Right atrium auricular region (tissue), 2 donors: ENCODE measurements at regions not wholly inside any gene's neighbourhood (a gene's known extent, or its start where the extent isn't known, plus 50 kb on each side); places are given as distances from the start of the nearest gene placed in this dataset.
"Not testable (repeated sequence)": the region's sequence is repeated elsewhere in the genome, so short reads cannot be mapped to it uniquely, and the experiment has no call there.

Experiments
- DNase-seq: peaks from one replicate; pipeline ENCODE4 v3.0.0-alpha.2; 2019; ENCODE audit warnings: low spot score
- H3K27ac ChIP-seq, 2 donors: fragments of 200-600 bp; sonication (generic); 1 replicate in 1 of 2; 2 replicates in 1 of 2; pipeline ENCODE4 v1.5.1; 2016 to 2019
- H3K27me3 ChIP-seq, 2 donors: fragments of 200-600 bp; sonication (generic); one replicate each; pipeline versions ENCODE4 v1.5.1 to v1.6.0; 2017 to 2019
- H3K36me3 ChIP-seq: fragments of 200-600 bp; sonication (generic); one replicate; pipeline ENCODE4 v1.5.1; 2016
- H3K4me1 ChIP-seq, 2 donors: fragments of 200-600 bp; sonication (generic); one replicate each; pipeline versions ENCODE4 v1.5.1 to v1.6.0; 2017 to 2019
- H3K4me3 ChIP-seq, 2 donors: fragments of 200-600 bp; sonication (generic); 1 replicate in 1 of 2; 2 replicates in 1 of 2; pipeline ENCODE4 v1.5.1; 2017 to 2019; ENCODE audit warnings: mild to moderate bottlenecking in 1 of 2, moderate library complexity in 1 of 2
- H3K9me3 ChIP-seq, 2 donors: fragments of 200-600 bp; sonication (generic); one replicate each; pipeline ENCODE4 v1.5.1; 2019
- TF ChIP-seq, protein P1 (sequence below), 2 donors: fragments of 200-600 bp; sonication (generic); IDR thresholded peaks; one replicate each; pipeline ENCODE4 v1.5.1; 2019; ENCODE audit warnings: antibody characterized with exemption in 2 of 2

DNA sequence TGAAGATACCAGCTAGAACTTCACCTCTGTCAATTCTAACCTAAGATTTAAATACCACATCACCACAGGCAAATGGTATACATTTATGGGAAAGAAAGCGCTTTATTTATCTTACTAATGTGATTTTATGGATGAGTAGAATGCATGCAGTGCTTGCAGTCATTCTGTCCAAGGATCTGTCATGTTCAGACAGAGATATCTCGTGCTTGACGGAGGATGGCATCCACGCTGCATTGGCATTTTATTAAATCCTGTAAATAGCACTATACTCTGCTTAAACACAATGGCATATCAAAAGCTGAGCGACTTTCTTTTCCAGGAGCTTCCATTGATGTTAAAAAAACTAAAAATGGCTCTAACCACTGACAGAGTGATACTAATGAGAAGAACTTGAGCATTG, 133.7 kb upstream of the CAV2 start:
- Histone ChIP-seq H3K36me3 (no peaks in the 10 kb centered on the region), H3K27me3 (no peaks in the 10 kb centered on the region), H3K9me3 (no peaks in the 10 kb centered on the region), H3K4me3 (no peak overlapping the region), H3K4me1 (no peaks in the 10 kb centered on the region), H3K27ac (no peak overlapping the region)
- TF ChIP-seq, protein P1, sequence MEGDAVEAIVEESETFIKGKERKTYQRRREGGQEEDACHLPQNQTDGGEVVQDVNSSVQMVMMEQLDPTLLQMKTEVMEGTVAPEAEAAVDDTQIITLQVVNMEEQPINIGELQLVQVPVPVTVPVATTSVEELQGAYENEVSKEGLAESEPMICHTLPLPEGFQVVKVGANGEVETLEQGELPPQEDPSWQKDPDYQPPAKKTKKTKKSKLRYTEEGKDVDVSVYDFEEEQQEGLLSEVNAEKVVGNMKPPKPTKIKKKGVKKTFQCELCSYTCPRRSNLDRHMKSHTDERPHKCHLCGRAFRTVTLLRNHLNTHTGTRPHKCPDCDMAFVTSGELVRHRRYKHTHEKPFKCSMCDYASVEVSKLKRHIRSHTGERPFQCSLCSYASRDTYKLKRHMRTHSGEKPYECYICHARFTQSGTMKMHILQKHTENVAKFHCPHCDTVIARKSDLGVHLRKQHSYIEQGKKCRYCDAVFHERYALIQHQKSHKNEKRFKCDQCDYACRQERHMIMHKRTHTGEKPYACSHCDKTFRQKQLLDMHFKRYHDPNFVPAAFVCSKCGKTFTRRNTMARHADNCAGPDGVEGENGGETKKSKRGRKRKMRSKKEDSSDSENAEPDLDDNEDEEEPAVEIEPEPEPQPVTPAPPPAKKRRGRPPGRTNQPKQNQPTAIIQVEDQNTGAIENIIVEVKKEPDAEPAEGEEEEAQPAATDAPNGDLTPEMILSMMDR (IDR thresholded peaks at IDR 0.05), result no peak
- no peak for DNase-seq

DNA sequence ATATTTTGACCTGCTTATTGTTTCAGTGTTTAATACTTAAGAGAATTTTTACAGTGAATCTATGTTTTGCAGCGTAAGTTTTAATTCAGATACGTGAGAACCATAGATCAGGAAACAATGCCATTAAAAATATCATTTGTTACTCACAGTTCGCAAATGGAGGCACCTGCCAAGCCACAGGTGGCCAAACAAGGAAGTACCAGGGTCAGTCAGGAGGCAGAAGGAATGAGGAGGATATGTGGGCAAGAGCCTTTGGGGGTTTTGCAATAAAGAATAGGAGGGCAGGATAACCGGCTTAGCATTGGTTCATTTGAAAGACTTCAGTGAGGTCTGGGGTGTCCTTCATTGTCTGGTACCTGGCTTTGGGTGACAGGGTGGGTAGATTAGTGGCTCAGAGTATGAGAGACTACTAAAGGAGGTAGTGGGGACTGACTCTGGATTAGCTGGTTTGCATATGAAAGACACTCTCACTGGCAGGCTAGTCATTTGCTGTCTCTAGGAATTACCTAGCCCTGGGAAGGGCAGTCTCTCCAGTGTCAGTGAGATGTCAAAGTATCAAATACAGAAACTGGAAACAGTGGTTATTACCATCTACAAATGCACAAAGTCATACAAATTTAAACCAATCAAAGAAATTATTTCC, 132.2 kb upstream of the CAV2 start:
- Histone ChIP-seq H3K27ac (no peak overlapping the region), H3K4me3 (no peak overlapping the region), H3K9me3 (no peaks in the 10 kb centered on the region), H3K4me1 (no peaks in the 10 kb centered on the region), H3K27me3 (no peaks in the 10 kb centered on the region), H3K36me3 (no peaks in the 10 kb centered on the region)
- no peak for DNase-seq
- TF ChIP-seq, protein P1 (IDR thresholded peaks at IDR 0.05), result no peak

DNA sequence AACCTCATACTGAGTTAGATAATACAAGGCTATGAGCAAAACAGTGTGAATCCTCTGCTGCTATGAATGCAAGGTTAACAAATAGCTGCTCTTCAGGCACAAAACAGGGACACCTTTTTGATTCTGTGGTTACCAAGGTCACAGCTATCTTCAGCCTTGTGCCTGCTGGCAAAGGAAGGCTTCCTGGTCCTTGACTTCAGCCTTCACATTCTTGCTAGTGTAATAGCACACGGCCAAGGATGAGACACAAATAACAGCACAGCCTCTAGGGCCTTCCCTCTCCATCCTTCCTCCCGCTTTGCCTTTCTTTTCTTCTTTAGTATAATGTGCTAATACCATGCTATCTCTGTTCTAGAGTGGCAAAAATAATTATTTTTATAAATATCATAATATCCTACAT, 130.6 kb upstream of the CAV2 start:
- H3K4me3 ChIP-seq, result no peak overlapping the region
- no peak for DNase-seq

DNA sequence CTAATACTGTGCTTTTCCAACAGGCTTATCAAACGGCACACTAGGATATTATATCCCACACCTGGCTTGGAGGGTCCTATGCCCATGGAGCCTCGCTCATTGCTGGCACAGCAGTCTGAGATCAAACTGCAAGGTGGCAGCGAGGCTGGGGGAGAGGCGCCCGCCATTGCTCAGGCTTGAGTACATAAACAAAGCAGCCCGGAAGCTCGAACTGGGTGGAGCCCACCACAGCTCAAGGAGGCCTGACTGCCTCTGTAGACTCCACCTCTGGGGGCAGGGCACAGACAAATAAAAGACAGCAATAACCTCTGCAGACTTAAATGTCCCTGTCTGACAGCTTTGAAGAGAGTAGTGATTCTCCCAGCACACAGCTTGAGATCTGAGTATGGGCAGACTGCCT, 128.0 kb upstream of the CAV2 start:
- not testable (repeated sequence) for DNase-seq, H3K4me1 ChIP-seq, H3K4me3 ChIP-seq, H3K9me3 ChIP-seq, H3K27me3 ChIP-seq, H3K36me3 ChIP-seq, H3K27ac ChIP-seq

More for the DNA sequence above, 130.6 kb upstream of the CAV2 start:
- Histone ChIP-seq H3K36me3 (no peaks in the 10 kb centered on the region), H3K9me3 (no peaks in the 10 kb centered on the region), H3K27me3 (no peaks in the 10 kb centered on the region), H3K27ac (no peak overlapping the region), H3K4me1 (no peaks in the 10 kb centered on the region)
- TF ChIP-seq, protein P1 (IDR thresholded peaks at IDR 0.05), result no peak

DNA sequence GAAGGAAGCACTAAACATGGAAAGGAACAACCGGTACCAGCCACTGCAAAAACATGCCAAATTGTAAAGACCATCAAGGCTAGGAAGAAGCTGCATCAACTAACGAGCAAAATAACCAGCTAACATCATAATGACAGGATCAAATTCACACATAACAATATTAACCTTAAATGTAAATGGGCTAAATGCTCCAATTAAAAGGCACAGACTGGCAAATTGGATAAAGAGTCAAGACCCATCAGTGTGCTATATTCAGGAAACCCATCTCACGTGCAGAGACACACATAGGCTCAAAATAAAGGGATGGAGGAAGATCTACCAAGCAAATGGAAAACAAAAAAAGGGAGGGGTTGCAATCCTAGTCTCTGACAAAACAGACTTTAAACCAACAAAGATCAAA, 126.3 kb upstream of the CAV2 start:
- not testable (repeated sequence) for H3K9me3 ChIP-seq, DNase-seq

DNA sequence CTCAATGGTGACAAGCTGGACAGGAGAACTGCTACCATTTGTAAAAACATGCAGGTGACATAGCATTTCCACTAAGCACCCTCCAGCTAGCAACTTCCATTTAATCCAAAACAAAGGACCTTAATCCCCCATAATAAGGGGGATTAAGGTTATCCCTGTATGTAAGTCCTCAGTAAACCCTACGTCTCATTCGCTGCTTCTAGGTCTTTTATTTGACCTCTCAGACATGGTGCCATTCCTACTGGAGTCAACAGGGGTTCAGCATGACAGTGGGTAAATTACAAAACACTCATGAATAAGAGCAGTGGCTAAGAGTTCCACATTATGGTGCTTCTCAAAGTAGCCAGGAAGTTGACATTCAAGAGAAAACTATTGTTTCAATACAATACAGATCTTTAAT, 121.8 kb upstream of the CAV2 start:
- peaks cover 0 to 14% of the 10 kb centered on the region in 2 donors for H3K4me1 ChIP-seq
- H3K4me3 ChIP-seq, result no peak overlapping the region
- H3K9me3 ChIP-seq, result no peaks in the 10 kb centered on the region
- H3K27ac ChIP-seq, result no peak overlapping the region
- TF ChIP-seq, protein P1 (IDR thresholded peaks at IDR 0.05), result no peak
- H3K27me3 ChIP-seq, result no peaks in the 10 kb centered on the region
- no peaks in the 10 kb centered on the region for H3K36me3 ChIP-seq
- no peak for DNase-seq

More for the DNA sequence above, 126.3 kb upstream of the CAV2 start:
- H3K4me3 ChIP-seq, H3K27ac ChIP-seq, H3K27me3 ChIP-seq, H3K4me1 ChIP-seq, H3K36me3 ChIP-seq: not testable (repeated sequence)

DNA sequence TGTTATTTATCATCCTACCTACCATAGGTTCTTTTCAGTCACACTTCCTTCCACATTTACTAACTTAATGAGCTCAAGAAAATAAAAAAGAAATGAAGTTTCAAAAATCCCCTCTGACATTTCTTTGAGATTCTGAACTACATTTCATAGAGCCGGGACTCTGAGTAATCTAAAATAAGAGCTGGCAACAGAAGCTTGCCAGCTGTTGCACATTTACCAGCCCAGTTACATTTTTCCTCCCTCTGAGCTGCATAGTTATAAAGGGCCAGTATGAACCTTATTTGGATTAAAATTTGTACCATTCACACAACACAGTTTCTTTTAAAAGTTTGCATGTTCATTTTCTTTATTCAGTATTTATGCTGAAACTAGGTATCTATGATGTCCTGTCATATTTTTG, 119.5 kb upstream of the CAV2 start:
- no peak overlapping the region for H3K4me3 ChIP-seq
- TF ChIP-seq, protein P1 (IDR thresholded peaks at IDR 0.05), result no peak
- no peaks in the 10 kb centered on the region for H3K36me3 ChIP-seq
- H3K9me3 ChIP-seq, result no peaks in the 10 kb centered on the region
- DNase-seq, result no peak
- no peaks in the 10 kb centered on the region for H3K27me3 ChIP-seq
- peak overlapping the region in 1 of 2 donors; percentile 40 for H3K27ac ChIP-seq
- peaks cover 0 to 14% of the 10 kb centered on the region in 2 donors for H3K4me1 ChIP-seq
